Astrocyte (in vitro differentiated cells and primary cell): ENCODE measurements at regions not wholly inside any gene's neighbourhood (a gene's known extent, or its start where the extent isn't known, plus 50 kb on each side); places are given as distances from the start of the nearest gene placed in this dataset.
"Not testable (repeated sequence)": the region's sequence is repeated elsewhere in the genome, so short reads cannot be mapped to it uniquely, and the experiment has no call there.

Experiments used
- DNase-seq: peaks from one replicate; pipeline ENCODE4 v3.0.0-alpha.2; 2010; ENCODE audit warnings: low read depth
- FAIRE-seq: peaks from 2 replicates; lab custom pipeline; 2011; peaks lifted over from hg19 to GRCh38; lab: Jason Lieb, UNC
- H2AFZ ChIP-seq: 2 replicates; pipeline ENCODE4 v1.6.0; 2012; ENCODE audit warnings: low read depth, low read length, inconsistent platforms
- H3K27ac ChIP-seq: 2 replicates; pipeline ENCODE4 v1.5.1; 2011; ENCODE audit warnings: low read depth, low read length, inconsistent platforms
- H3K27me3 ChIP-seq: 2 replicates; pipeline ENCODE4 v1.6.0; 2011; ENCODE audit warnings: low read length, inconsistent platforms; ENCODE audit not compliant: insufficient read depth
- H3K36me3 ChIP-seq: 2 replicates; pipeline ENCODE4 v1.5.1; 2011; ENCODE audit warnings: low read length, inconsistent platforms; ENCODE audit not compliant: insufficient read depth
- H3K4me1 ChIP-seq: 2 replicates; pipeline ENCODE4 v1.5.1; 2011; ENCODE audit warnings: low read length, inconsistent platforms; ENCODE audit not compliant: insufficient read depth
- H3K4me2 ChIP-seq: 2 replicates; pipeline ENCODE4 v1.6.0; 2012; ENCODE audit warnings: low read length, inconsistent platforms
- H3K4me3 ChIP-seq: 2 replicates; pipeline ENCODE4 v1.5.1; 2011; ENCODE audit warnings: low read depth, mild to moderate bottlenecking, low read length, inconsistent platforms; ENCODE audit not compliant: insufficient read depth
- H3K79me2 ChIP-seq: 2 replicates; pipeline ENCODE4 v1.6.0; 2012; ENCODE audit warnings: mild to moderate bottlenecking, low read length, inconsistent platforms; ENCODE audit not compliant: insufficient read depth
- H3K9ac ChIP-seq: 2 replicates; pipeline ENCODE4 v1.6.0; 2012; ENCODE audit warnings: mild to moderate bottlenecking, low read length, inconsistent platforms
- H3K9me3 ChIP-seq: 2 replicates; pipeline ENCODE4 v1.5.1; 2012; ENCODE audit warnings: low read depth, mild to moderate bottlenecking, low read length, inconsistent platforms; ENCODE audit not compliant: insufficient read depth
- H4K20me1 ChIP-seq: 2 replicates; pipeline ENCODE4 v1.6.0; 2012; ENCODE audit warnings: low read length, inconsistent platforms; ENCODE audit not compliant: insufficient read depth
- H3K27ac Mint-ChIP-seq: one replicate; pipeline ENCODE4 v1.8.0; 2021; ENCODE audit warnings: mild to moderate bottlenecking, mixed read lengths; ENCODE audit not compliant: unreplicated experiment
- H3K27me3 Mint-ChIP-seq: one replicate; pipeline ENCODE4 v1.8.0; 2021; ENCODE audit warnings: low read depth, mixed read lengths; ENCODE audit not compliant: unreplicated experiment
- H3K36me3 Mint-ChIP-seq: one replicate; pipeline ENCODE4 v1.8.0; 2021; ENCODE audit warnings: low read depth, mixed read lengths; ENCODE audit not compliant: unreplicated experiment
- H3K4me1 Mint-ChIP-seq: one replicate; pipeline ENCODE4 v1.8.0; 2021; ENCODE audit warnings: low read depth, mixed read lengths; ENCODE audit not compliant: unreplicated experiment
- H3K4me3 Mint-ChIP-seq: one replicate; pipeline ENCODE4 v1.8.0; 2021; ENCODE audit warnings: mild to moderate bottlenecking, moderate library complexity, mixed read lengths; ENCODE audit not compliant: unreplicated experiment
- H3K9me3 Mint-ChIP-seq: one replicate; pipeline ENCODE4 v1.8.0; 2021; ENCODE audit warnings: mild to moderate bottlenecking, mixed read lengths; ENCODE audit not compliant: unreplicated experiment
- CTCF ChIP-seq: IDR thresholded peaks from 2 replicates; pipeline ENCODE4 v1.5.1; 2011; ENCODE audit warnings: low read depth, mild to moderate bottlenecking, inconsistent platforms, low read length, moderate library complexity; ENCODE audit not compliant: insufficient read depth
- EZH2 ChIP-seq: IDR thresholded peaks from 2 replicates; pipeline ENCODE4 v1.6.1; 2012; ENCODE audit warnings: mild to moderate bottlenecking, low read length, inconsistent platforms; ENCODE audit not compliant: insufficient read depth

GRCh38 chr3:153552887-153553604 is 391.0 kb downstream of the RAP2B start:
- Histone ChIP-seq H3K27me3 (no peaks in the 10 kb centered on the region), H4K20me1 (no peaks in the 10 kb centered on the region), H3K9ac (no peak overlapping the region), H2AFZ (no peak overlapping the region), H3K4me3 (no peak overlapping the region), H3K9me3 (no peaks in the 10 kb centered on the region), H3K4me2 (no peak overlapping the region), H3K79me2 (no peaks in the 10 kb centered on the region), H3K4me1 (no peaks in the 10 kb centered on the region), H3K36me3 (no peaks in the 10 kb centered on the region), H3K27ac (no peak overlapping the region)
- Mint-ChIP-seq H3K27ac (no peak overlapping the region), H3K4me1 (no peaks in the 10 kb centered on the region), H3K4me3 (no peak overlapping the region), H3K9me3 (no peaks in the 10 kb centered on the region), H3K27me3 (no peaks in the 10 kb centered on the region), H3K36me3 (no peaks in the 10 kb centered on the region)
- no peak for TF ChIP-seq CTCF
- TF ChIP-seq EZH2, result no peak
- no peak for FAIRE-seq
- no peak for DNase-seq

GRCh38 chr3:153553605-153553945 is 391.5 kb downstream of the RAP2B start:
- Histone ChIP-seq H3K9me3 (no peaks in the 10 kb centered on the region), H3K27ac (no peak overlapping the region), H3K4me2 (no peak overlapping the region), H2AFZ (no peak overlapping the region), H3K36me3 (no peaks in the 10 kb centered on the region), H3K27me3 (no peaks in the 10 kb centered on the region), H4K20me1 (no peaks in the 10 kb centered on the region), H3K4me1 (no peaks in the 10 kb centered on the region), H3K4me3 (no peak overlapping the region), H3K9ac (no peak overlapping the region), H3K79me2 (no peaks in the 10 kb centered on the region)
- no peak for DNase-seq
- Mint-ChIP-seq H3K9me3 (peaks cover 3% of the 10 kb centered on the region), H3K4me3 (no peak overlapping the region), H3K27ac (no peak overlapping the region), H3K4me1 (no peaks in the 10 kb centered on the region), H3K36me3 (no peaks in the 10 kb centered on the region), H3K27me3 (no peaks in the 10 kb centered on the region)
- TF ChIP-seq CTCF, result no peak
- TF ChIP-seq EZH2, result no peak
- FAIRE-seq, result no peak

- Mint-ChIP-seq H3K4me3 (no peak overlapping the region), H3K36me3 (no peaks in the 10 kb centered on the region), H3K27ac (no peak overlapping the region), H3K4me1 (no peaks in the 10 kb centered on the region), H3K27me3 (no peaks in the 10 kb centered on the region), H3K9me3 (peaks cover 11% of the 10 kb centered on the region)
- no peak for TF ChIP-seq EZH2
- no peak overlapping the region for H2AFZ ChIP-seq
- H3K4me1 ChIP-seq, result no peaks in the 10 kb centered on the region
- FAIRE-seq (no peak), DNase-seq (no peak)
- H4K20me1 ChIP-seq, result no peaks in the 10 kb centered on the region
- no peak overlapping the region for H3K4me3 ChIP-seq
- H3K27ac ChIP-seq, result no peak overlapping the region
- no peaks in the 10 kb centered on the region for H3K36me3 ChIP-seq
- H3K4me2 ChIP-seq, result no peak overlapping the region
- H3K27me3 ChIP-seq, result no peaks in the 10 kb centered on the region
- no peaks in the 10 kb centered on the region for H3K79me2 ChIP-seq
- no peaks in the 10 kb centered on the region for H3K9me3 ChIP-seq
- H3K9ac ChIP-seq, result no peak overlapping the region
Observed at GRCh38 chr3:153555919-153556318, 393.9 kb downstream of the RAP2B start.

GRCh38 chr3:153559366-153559765 is 397.3 kb downstream of the RAP2B start:
- H4K20me1 ChIP-seq, H3K27ac ChIP-seq, H3K9me3 ChIP-seq, H3K9ac ChIP-seq, H3K27me3 ChIP-seq, H3K4me1 ChIP-seq, H3K36me3 ChIP-seq, H3K4me3 Mint-ChIP-seq, H3K4me1 Mint-ChIP-seq, FAIRE-seq, H3K4me2 ChIP-seq, H3K79me2 ChIP-seq, H3K4me3 ChIP-seq, H3K27me3 Mint-ChIP-seq, H3K27ac Mint-ChIP-seq, H3K36me3 Mint-ChIP-seq, DNase-seq, H2AFZ ChIP-seq: not testable (repeated sequence)
- H3K9me3 Mint-ChIP-seq, result peaks cover 17% of the 10 kb centered on the region
